SU-DHL-6 (cell line): ENCODE measurements at regions not wholly inside any gene's neighbourhood (a gene's known extent, or its start where the extent isn't known, plus 50 kb on each side); places are given as distances from the start of the nearest gene placed in this dataset.

ENCODE experiments used
- H2AFZ ChIP-seq: fragments of 200-600 bp; sonication (generic); 2 replicates; pipeline ENCODE4 v1.6.1; 2014; ENCODE audit warnings: low read depth, mild to moderate bottlenecking, moderate library complexity, mixed read lengths, antibody characterized with exemption, low read length; ENCODE audit not compliant: severe bottlenecking
- H3F3A ChIP-seq: fragments of 200-600 bp; shearing (Covaris generic); 2 replicates; pipeline ENCODE4 v1.6.0; 2016; ENCODE audit warnings: antibody characterized with exemption, mild to moderate bottlenecking; ENCODE audit not compliant: insufficient read depth
- H3K27ac ChIP-seq: fragments of 200-600 bp; sonication (generic); 2 replicates; pipeline ENCODE4 v1.5.1; 2016; ENCODE audit warnings: low read depth, mild to moderate bottlenecking, low read length, moderate library complexity, mixed read lengths
- H3K27me3 ChIP-seq: fragments of 200-600 bp; sonication (generic), shearing (Covaris generic); 2 replicates; pipeline ENCODE4 v1.6.0; 2014; ENCODE audit warnings: mild to moderate bottlenecking, low read length
- H3K36me3 ChIP-seq: fragments of 200-600 bp; sonication (generic); 2 replicates; pipeline ENCODE4 v1.6.1; 2014; ENCODE audit warnings: mild to moderate bottlenecking, low read length, mixed read lengths
- H3K4me2 ChIP-seq: fragments of 300-600, 200-600 bp; shearing (Covaris generic), sonication (generic); 2 replicates; pipeline ENCODE4 v1.6.0; 2014; ENCODE audit warnings: low read length, low read depth, mild to moderate bottlenecking; ENCODE audit not compliant: poor library complexity, severe bottlenecking
- H3K4me3 ChIP-seq: fragments of 200-600 bp; sonication (generic); 2 replicates; pipeline ENCODE4 v1.5.1; 2014; ENCODE audit warnings: antibody characterized with exemption, low read length, mild to moderate bottlenecking, mixed read lengths; ENCODE audit not compliant: insufficient read depth, poor library complexity, severe bottlenecking
- H3K79me2 ChIP-seq: fragments of 200-600 bp; sonication (generic); 2 replicates; pipeline ENCODE4 v1.6.1; 2014; ENCODE audit warnings: mild to moderate bottlenecking, low read length, moderate library complexity; ENCODE audit not compliant: insufficient read depth
- H3K9ac ChIP-seq: fragments of 200-600 bp; sonication (generic); 2 replicates; pipeline ENCODE4 v1.7.0; 2014; ENCODE audit warnings: mild to moderate bottlenecking, low read length
- H3K9me2 ChIP-seq: fragments of 200-600 bp; sonication (generic); replicated peaks from 2 replicates; pipeline ENCODE4 v1.6.1; 2014; ENCODE audit warnings: low read length; ENCODE audit not compliant: insufficient read depth
- H3K9me3 ChIP-seq: fragments of 200-600 bp; sonication (generic); 2 replicates; pipeline ENCODE4 v1.6.1; 2014; ENCODE audit warnings: low read length, mixed read lengths; ENCODE audit not compliant: insufficient read depth
- H4K20me1 ChIP-seq: fragments of 200-600 bp; sonication (generic); 2 replicates; pipeline ENCODE4 v1.6.1; 2014; ENCODE audit warnings: low read depth, mild to moderate bottlenecking, antibody characterized with exemption, low read length, moderate library complexity, mixed read lengths
- CTCF ChIP-seq: fragments of 200-600 bp; sonication (generic); IDR thresholded peaks from one replicate; pipeline ENCODE4 v1.5.1; 2017; ENCODE audit warnings: antibody characterized with exemption, mild to moderate bottlenecking, low read length, moderate library complexity; ENCODE audit not compliant: insufficient read depth, poor library complexity, severe bottlenecking
- EZH2phosphoT487 ChIP-seq: fragments of 200-600 bp; sonication (generic), shearing (Covaris generic); conservative IDR thresholded peaks from 2 replicates; pipeline ENCODE4 v1.6.1; 2018; ENCODE audit warnings: mild to moderate bottlenecking, antibody characterized with exemption, low read length, moderate library complexity, mixed read lengths

- no peaks in the 10 kb centered on the region for H3K27me3 ChIP-seq
- no peak overlapping the region for H3K4me2 ChIP-seq
- no peak overlapping the region for H3K27ac ChIP-seq
- H2AFZ ChIP-seq = no peak overlapping the region
- no peaks in the 10 kb centered on the region for H3F3A ChIP-seq
- no peaks in the 10 kb centered on the region for H3K36me3 ChIP-seq
- H3K79me2 ChIP-seq = no peaks in the 10 kb centered on the region
- H3K4me3 ChIP-seq = no peak overlapping the region
- no peaks in the 10 kb centered on the region for H3K9me3 ChIP-seq
- H3K9ac ChIP-seq = no peak overlapping the region
- no peak for TF ChIP-seq EZH2phosphoT487
- TF ChIP-seq CTCF = no peak
- no peaks in the 10 kb centered on the region for H4K20me1 ChIP-seq
- H3K9me2 ChIP-seq = no peaks in the 10 kb centered on the region
These were observed 397.3 kb downstream of the TYW1 start for GRCh38 chr7:67393903-67394302.

GRCh38 chr7:67398916-67399315 is 402.3 kb downstream of the TYW1 start:
- no peaks in the 10 kb centered on the region for H3K27me3 ChIP-seq
- H3K4me3 ChIP-seq = no peak overlapping the region
- H3K36me3 ChIP-seq = no peaks in the 10 kb centered on the region
- no peaks in the 10 kb centered on the region for H3K79me2 ChIP-seq
- no peak overlapping the region for H2AFZ ChIP-seq
- no peaks in the 10 kb centered on the region for H3K9me2 ChIP-seq
- H3K4me2 ChIP-seq = no peak overlapping the region
- H3K27ac ChIP-seq = no peak overlapping the region
- no peak overlapping the region for H3K9ac ChIP-seq
- H3K9me3 ChIP-seq = no peaks in the 10 kb centered on the region
- no peaks in the 10 kb centered on the region for H4K20me1 ChIP-seq
- TF ChIP-seq CTCF (no peak), EZH2phosphoT487 (no peak)
- H3F3A ChIP-seq = no peaks in the 10 kb centered on the region

- H3K27me3 ChIP-seq = no peaks in the 10 kb centered on the region
- H3K4me3 ChIP-seq = no peak overlapping the region
- no peak overlapping the region for H2AFZ ChIP-seq
- no peaks in the 10 kb centered on the region for H3K79me2 ChIP-seq
- H3F3A ChIP-seq = no peaks in the 10 kb centered on the region
- no peaks in the 10 kb centered on the region for H3K9me3 ChIP-seq
- H3K27ac ChIP-seq = no peak overlapping the region
- no peak overlapping the region for H3K9ac ChIP-seq
- no peak for TF ChIP-seq CTCF
- TF ChIP-seq EZH2phosphoT487 = no peak
- no peaks in the 10 kb centered on the region for H3K9me2 ChIP-seq
- H3K36me3 ChIP-seq = no peaks in the 10 kb centered on the region
- H4K20me1 ChIP-seq = no peaks in the 10 kb centered on the region
- no peak overlapping the region for H3K4me2 ChIP-seq
These were observed 404.9 kb downstream of the TYW1 start for GRCh38 chr7:67401492-67401891.

GRCh38 chr7:67402280-67402679 is 405.6 kb downstream of the TYW1 start:
- Histone ChIP-seq H3K4me2 (no peak overlapping the region), H3K9ac (no peak overlapping the region), H4K20me1 (no peaks in the 10 kb centered on the region), H3K79me2 (no peaks in the 10 kb centered on the region), H3K9me3 (no peaks in the 10 kb centered on the region), H3K27me3 (no peaks in the 10 kb centered on the region), H3K27ac (no peak overlapping the region), H2AFZ (no peak overlapping the region), H3K9me2 (no peaks in the 10 kb centered on the region), H3K36me3 (no peaks in the 10 kb centered on the region), H3F3A (no peaks in the 10 kb centered on the region), H3K4me3 (no peak overlapping the region)
- no peak for TF ChIP-seq CTCF
- no peak for TF ChIP-seq EZH2phosphoT487
